SH-SY5Y (cell line): ENCODE measurements at regions not wholly inside any gene's neighbourhood (a gene's known extent, or its start where the extent isn't known, plus 50 kb on each side); places are given as distances from the start of the nearest gene placed in this dataset.

Source experiments
- GATA2 ChIP-seq: IDR thresholded peaks from 2 replicates; pipeline ENCODE4 v1.6.1; 2011; ENCODE audit warnings: mild to moderate bottlenecking, low read depth, low read length
- GATA3 ChIP-seq: IDR thresholded peaks from 2 replicates; pipeline ENCODE4 v1.6.1; 2011; ENCODE audit warnings: low read depth, mild to moderate bottlenecking, low read length, moderate library complexity

- TF ChIP-seq GATA2: no peak
- no peak for TF ChIP-seq GATA3
These were observed 265.7 kb downstream of the TMEM167A start for GRCh38 chr5:82811490-82811889.

GRCh38 chr5:82809420-82810143 is 267.6 kb downstream of the TMEM167A start:
- TF ChIP-seq GATA3: no peak
- no peak for TF ChIP-seq GATA2

GRCh38 chr5:82808960-82809359 is 268.2 kb downstream of the TMEM167A start:
- TF ChIP-seq GATA3 (no peak), GATA2 (no peak)

DNA sequence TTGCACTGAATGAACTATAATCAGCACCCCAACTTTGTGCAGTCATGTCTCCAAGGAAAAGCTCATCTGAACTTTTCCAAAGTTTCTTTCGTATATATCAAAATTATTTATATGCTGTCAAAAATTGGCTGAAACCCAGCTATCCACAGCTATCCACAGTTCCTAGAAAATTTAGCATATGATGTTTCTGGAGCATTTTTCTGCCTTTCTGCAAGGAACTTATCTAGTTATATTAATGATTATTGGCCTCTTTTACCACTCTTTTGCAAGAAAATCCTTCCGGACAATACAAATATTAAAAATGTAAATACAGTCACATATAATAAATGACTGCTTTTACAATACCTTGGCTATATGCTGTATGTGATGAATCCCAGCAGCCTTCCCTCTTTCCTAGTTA is 270.2 kb downstream of the TMEM167A start:
- TF ChIP-seq GATA2 (no peak), GATA3 (no peak)

GRCh38 chr5:82806513-82806912 is 270.7 kb downstream of the TMEM167A start:
- TF ChIP-seq GATA2 (no peak), GATA3 (no peak)

DNA sequence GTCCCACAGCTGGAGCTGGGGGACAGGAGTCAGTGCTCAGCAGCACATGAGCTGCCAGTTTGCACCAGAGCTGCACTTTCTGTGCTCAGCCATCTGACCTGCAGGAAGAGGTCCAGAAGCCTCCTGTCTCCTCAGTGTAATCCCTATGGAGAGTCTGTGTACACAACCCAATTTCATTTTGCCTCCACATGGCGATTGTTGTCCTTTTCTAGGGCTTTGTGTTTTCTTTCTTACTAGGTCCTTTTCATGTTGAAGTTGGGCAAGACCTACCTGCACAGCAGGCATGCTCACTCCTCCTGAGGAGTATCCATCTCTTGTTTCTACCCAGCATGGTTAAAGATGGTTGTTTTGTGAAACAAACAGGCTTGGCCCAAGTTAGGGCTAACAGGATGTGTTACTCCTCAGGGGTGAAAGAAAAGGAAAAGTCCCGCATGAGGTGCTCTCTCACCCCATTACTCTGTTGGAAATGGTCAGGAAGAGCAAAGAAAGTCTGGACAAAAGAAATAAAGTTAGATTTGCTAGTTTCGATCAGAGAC is 273.0 kb downstream of the TMEM167A start:
- TF ChIP-seq GATA3 (no peak), GATA2 (no peak)

DNA sequence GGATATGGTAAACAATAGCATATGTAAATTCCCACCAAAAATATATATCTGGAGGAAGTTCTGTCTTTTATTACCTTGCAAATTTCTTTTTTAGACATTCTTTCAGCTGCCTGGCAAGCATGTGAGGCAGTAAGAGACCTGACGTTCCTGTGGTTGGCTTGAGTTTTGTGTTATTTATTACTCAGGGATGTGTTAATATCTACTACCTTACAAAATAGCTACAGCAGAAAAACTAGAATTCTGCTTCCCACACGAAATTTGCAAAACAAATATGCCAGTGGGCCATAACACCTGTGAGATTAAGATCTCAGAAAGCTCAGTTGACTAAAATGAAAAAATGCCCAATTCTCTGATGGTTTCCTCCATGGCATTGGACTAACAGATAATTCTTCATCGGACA is 274.2 kb downstream of the TMEM167A start:
- no peak for TF ChIP-seq GATA3
- TF ChIP-seq GATA2: no peak

DNA sequence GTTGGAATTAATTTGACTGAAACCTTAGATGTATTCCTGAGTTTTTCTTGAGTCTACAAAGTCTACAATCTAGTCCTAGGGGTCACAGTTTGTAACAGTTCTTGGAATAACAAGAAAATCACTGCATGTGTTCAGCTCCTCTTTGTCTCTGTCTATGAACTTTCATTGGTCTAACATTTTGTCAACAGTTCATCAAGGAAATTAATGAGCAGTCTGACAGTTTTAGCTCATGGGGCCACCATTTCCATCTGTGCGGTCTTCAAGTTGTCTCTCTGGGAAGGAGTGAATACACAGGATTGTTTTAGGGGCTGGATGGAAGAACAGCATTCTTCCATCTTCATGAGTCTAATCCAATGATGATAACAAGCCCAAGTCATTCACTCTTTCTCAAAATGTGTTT is 276.4 kb downstream of the TMEM167A start:
- TF ChIP-seq GATA2: no peak
- TF ChIP-seq GATA3: no peak

DNA sequence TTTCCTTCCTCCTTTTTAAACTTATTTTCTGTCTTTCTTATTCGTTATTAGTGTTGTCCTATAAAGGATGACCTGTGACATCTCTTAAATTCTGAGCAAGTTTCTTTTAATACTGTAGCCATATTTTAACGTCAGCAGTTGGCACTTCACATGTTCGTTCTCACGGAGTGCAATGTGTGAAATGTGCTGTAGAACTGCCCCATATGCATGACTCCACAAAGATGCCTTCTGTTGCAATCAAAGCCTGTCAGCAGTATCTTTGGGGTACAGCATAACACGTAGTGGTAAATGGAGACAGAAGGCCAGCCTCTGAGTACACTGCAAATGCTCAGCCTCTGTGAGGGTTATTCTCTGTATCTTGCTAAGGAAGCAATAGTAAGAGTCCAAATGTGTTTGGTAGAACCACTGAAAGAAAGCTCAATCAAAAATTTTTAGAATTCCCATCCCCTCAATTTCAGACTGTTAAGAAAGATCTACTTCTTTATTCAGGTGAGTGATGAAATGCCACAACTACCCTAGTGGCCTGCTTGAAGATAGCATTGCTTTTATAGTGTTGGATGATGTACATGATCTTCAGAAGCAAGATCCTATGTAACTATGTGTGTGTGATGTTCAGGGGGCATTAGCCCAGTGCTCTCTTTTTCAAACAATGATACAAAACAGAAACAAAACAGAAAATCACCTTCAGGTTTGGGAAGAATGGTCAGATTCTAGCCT is 277.7 kb downstream of the TMEM167A start:
- TF ChIP-seq GATA2 (no peak), GATA3 (no peak)

DNA sequence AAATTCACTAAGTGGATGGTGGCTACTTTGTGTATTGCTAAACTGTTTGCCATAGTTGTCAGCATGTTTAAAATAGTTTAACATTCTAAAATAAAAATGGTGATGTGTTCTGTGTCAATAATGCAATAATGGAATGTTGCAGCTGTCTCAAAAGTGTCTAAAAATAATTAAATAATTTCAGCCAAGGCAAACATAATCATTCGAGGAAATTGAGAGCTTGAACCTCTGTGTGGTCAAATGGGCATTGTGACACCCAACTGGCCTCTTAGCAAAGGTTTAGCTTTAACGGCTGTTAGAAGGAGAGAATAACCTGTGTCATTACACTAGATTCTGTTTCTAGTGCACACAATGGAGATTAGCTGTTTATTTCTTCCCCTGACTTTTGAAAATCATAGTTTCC is 278.5 kb downstream of the TMEM167A start:
- TF ChIP-seq GATA3: no peak

DNA sequence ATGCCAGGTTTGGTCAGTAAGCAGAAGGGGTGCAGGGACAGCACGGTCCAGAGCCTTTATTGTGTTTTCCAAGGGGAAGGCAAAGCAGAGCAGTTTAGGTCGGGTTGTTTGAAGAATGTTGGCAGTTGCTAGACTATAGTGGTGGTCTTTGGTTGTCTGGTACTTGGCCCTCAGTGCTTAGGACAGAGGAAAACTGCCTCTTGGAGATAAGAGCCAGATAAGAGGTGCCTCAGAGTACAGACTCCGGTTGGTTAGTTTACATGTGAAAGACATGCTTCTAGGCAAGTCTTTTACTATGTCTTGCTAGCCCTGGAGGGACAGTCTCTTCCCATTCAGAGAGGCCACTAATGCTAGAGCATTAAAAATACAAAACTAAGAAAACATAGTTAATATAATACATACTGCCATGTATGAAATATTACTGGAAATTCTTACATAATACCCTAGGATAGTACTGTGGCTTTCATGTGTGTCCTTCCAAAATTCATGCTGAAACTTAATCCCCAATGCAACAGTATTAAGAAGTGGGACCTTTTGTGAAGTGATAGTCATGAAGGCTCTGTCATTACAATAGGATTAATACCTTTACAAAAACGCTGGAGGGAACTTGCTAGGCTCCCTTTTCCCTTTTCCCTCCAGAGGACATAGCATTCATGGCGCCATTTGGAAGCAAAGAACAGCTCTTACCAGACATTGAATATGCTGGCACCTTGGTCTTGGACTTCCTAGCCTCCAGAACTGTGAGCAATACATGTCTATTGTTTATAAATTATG is 280.4 kb downstream of the TMEM167A start:
- TF ChIP-seq GATA2 (no peak), GATA3 (no peak)

GRCh38 chr5:82794876-82795275 is 282.3 kb downstream of the TMEM167A start:
- TF ChIP-seq GATA2 (no peak), GATA3 (no peak)

- no peak for TF ChIP-seq GATA2
- no peak for TF ChIP-seq GATA3
These were observed 283.3 kb downstream of the TMEM167A start for GRCh38 chr5:82793808-82794419.

DNA sequence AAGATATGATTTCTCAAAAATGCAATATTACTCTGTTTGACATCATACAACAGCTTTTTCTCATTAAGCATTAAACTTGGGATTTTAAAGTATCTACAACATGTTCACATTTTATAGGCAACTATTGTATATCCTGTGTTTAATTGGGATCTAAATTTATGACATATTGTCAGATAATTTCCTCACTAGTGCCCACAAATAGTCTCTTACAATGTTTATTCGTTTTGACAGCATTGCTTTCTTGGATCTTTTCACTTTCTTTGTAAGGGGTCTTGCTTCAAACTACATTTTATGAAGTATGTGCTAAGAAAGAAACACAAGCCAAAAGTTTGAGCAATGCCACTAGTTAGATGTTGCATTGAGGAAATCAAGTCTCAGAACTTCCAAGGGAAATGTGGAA is 285.1 kb downstream of the TMEM167A start:
- TF ChIP-seq GATA3 (no peak), GATA2 (no peak)

- TF ChIP-seq GATA3 (no peak), GATA2 (no peak)
These were observed 288.1 kb downstream of the TMEM167A start for GRCh38 chr5:82789095-82789494.
